Activated T-helper 1 cell treated with anti-CD3 and anti-CD28 coated beads, Interleukin-12 subunit alpha, Interleukin-12 subunit beta, Interleukin-2, Interleukin-4 antibody, amounts not matched to agents 30 ng/mL and 10 ng/mL and 1 ng/mL, durations not matched to agents 14 hours and 24 hours and 36 hours (primary cell): ENCODE measurements at regions not wholly inside any gene's neighbourhood (a gene's known extent, or its start where the extent isn't known, plus 50 kb on each side); places are given as distances from the start of the nearest gene placed in this dataset.
"Not testable (repeated sequence)": the region's sequence is repeated elsewhere in the genome, so short reads cannot be mapped to it uniquely, and the experiment has no call there.

Experiments used
- DNase-seq: peaks from one replicate; pipeline ENCODE4 v3.0.0; 2021; ENCODE audit warnings: low spot score
- H3K27ac Mint-ChIP-seq: one replicate; pipeline ENCODE4 v1.8.0; 2021; ENCODE audit warnings: mild to moderate bottlenecking, mixed read lengths
- H3K27me3 Mint-ChIP-seq: one replicate; pipeline ENCODE4 v1.8.0; 2022; ENCODE audit warnings: mild to moderate bottlenecking, moderate library complexity, mixed read lengths; ENCODE audit not compliant: insufficient read depth
- H3K36me3 Mint-ChIP-seq: one replicate; pipeline ENCODE4 v1.8.0; 2021; ENCODE audit warnings: low read depth, mixed read lengths
- H3K4me1 Mint-ChIP-seq: one replicate; pipeline ENCODE4 v1.8.0; 2021; ENCODE audit warnings: low read depth, mixed read lengths
- H3K4me3 Mint-ChIP-seq: one replicate; pipeline ENCODE4 v1.8.0; 2021; ENCODE audit warnings: mild to moderate bottlenecking, moderate library complexity, mixed read lengths
- H3K9me3 Mint-ChIP-seq: one replicate; pipeline ENCODE4 v1.8.0; 2021; ENCODE audit warnings: mixed read lengths
- intact Hi-C: fragments of 100-400 bp; cut with micrococcal nuclease; formaldehyde crosslinking; loops from one replicate; pipeline ENCODE4 v1.15.1; 2024

- DNase-seq, result no peak
- no peaks in the 10 kb centered on the region for H3K36me3 Mint-ChIP-seq
- H3K9me3 Mint-ChIP-seq, result no peaks in the 10 kb centered on the region
- no peaks in the 10 kb centered on the region for H3K4me1 Mint-ChIP-seq
- no peak overlapping the region for H3K4me3 Mint-ChIP-seq
- H3K27me3 Mint-ChIP-seq, result peaks cover 2% of the 10 kb centered on the region
- no peak overlapping the region for H3K27ac Mint-ChIP-seq
- intact Hi-C loops, result no loop called here
Observed at GRCh38 chr3:13137941-13138832, 65.0 kb upstream of the IQSEC1 start.

DNA sequence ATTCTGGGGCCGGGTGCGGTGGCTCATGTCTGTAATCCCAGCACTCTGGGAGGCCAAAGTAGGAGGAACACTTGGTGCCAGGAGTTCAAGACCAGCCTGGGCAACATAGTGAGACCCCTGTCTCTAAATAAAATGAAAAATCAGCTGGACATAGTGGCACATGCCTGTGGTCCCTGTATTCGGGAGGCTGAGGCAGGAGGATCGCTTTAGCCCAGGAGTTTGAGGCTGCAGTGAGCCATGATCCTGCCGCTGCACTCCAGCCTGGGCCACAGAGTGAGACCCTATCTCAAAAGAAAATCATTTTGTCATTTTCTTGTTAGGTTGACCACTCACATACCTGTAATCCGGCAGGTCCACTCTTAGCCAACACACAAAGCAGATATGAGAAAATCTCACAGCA, 63.6 kb upstream of the IQSEC1 start:
- H3K9me3 Mint-ChIP-seq, H3K4me1 Mint-ChIP-seq, DNase-seq, H3K4me3 Mint-ChIP-seq, H3K36me3 Mint-ChIP-seq, intact Hi-C loops, H3K27ac Mint-ChIP-seq: not testable (repeated sequence)
- peaks cover 10% of the 10 kb centered on the region for H3K27me3 Mint-ChIP-seq

GRCh38 chr3:13136426-13136825, 63.2 kb upstream of the IQSEC1 start:
- DNase-seq, result no peak
- Mint-ChIP-seq H3K4me1 (no peaks in the 10 kb centered on the region), H3K9me3 (no peaks in the 10 kb centered on the region), H3K27ac (no peak overlapping the region), H3K4me3 (no peak overlapping the region), H3K36me3 (no peaks in the 10 kb centered on the region), H3K27me3 (peaks cover 10% of the 10 kb centered on the region)
- intact Hi-C loops, result no loop called here

GRCh38 chr3:13135811-13136321, 62.6 kb upstream of the IQSEC1 start:
- no peaks in the 10 kb centered on the region for H3K4me1 Mint-ChIP-seq
- H3K4me3 Mint-ChIP-seq, result no peak overlapping the region
- no peaks in the 10 kb centered on the region for H3K9me3 Mint-ChIP-seq

GRCh38 chr3:13135251-13135810, 62.1 kb upstream of the IQSEC1 start:
- intact Hi-C loops, result no loop called here
- H3K27ac Mint-ChIP-seq, result no peak overlapping the region

More at GRCh38 chr3:13135811-13136321, 62.6 kb upstream of the IQSEC1 start:
- intact Hi-C loops, result no loop called here
- no peak overlapping the region for H3K27ac Mint-ChIP-seq
- H3K36me3 Mint-ChIP-seq, result no peaks in the 10 kb centered on the region
- peaks cover 10% of the 10 kb centered on the region for H3K27me3 Mint-ChIP-seq
- no peak for DNase-seq

GRCh38 chr3:13134879-13135206, 61.6 kb upstream of the IQSEC1 start:
- no peak overlapping the region for H3K4me3 Mint-ChIP-seq
- H3K27me3 Mint-ChIP-seq, result peaks cover 13% of the 10 kb centered on the region
- H3K27ac Mint-ChIP-seq, result no peak overlapping the region

More at GRCh38 chr3:13135251-13135810, 62.1 kb upstream of the IQSEC1 start:
- no peaks in the 10 kb centered on the region for H3K36me3 Mint-ChIP-seq
- H3K4me1 Mint-ChIP-seq, result no peaks in the 10 kb centered on the region
- H3K9me3 Mint-ChIP-seq, result no peaks in the 10 kb centered on the region
- DNase-seq, result no peak
- no peak overlapping the region for H3K4me3 Mint-ChIP-seq
- H3K27me3 Mint-ChIP-seq, result peaks cover 12% of the 10 kb centered on the region

DNA sequence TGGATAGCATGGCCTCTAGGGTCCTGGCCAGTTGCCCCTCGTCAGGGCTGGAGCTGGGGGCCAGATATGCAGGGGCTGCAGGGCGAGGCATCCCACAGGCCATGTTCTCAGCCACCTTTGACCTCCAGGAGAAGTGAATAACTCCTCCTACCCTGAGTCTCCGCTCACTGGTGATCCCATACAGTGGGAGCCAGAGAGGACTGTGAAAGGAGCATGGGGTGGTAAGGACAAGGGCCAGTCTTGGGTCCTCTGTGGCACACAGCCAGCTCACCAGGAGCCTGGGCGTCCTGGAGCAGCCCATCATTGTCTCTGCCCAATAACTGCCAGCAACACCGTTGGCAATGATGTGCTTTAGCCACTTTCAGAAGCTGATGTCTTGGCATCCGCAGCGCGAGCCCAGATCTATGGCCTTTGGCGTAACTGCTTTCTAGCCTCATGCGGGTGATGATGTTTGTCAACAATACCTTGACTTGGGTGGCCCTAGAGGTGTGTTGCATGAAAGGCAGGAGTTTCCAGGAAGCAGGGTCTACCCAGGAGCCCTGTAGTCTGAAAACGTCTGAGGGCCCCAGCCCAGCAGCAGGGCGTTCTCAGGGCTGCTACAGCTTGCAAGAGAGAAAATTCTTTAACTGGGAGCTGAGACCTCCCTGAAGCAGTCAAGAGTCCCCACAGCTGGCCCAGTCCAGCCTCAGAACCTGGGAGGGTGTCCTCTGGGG, 61.1 kb upstream of the IQSEC1 start:
- Mint-ChIP-seq H3K27me3 (peaks cover 15% of the 10 kb centered on the region), H3K4me1 (no peaks in the 10 kb centered on the region), H3K9me3 (no peaks in the 10 kb centered on the region), H3K4me3 (no peak overlapping the region), H3K36me3 (no peaks in the 10 kb centered on the region), H3K27ac (no peak overlapping the region)
- intact Hi-C loops, result no loop called here
- DNase-seq, result no peak

More at GRCh38 chr3:13134879-13135206, 61.6 kb upstream of the IQSEC1 start:
- Mint-ChIP-seq H3K9me3 (no peaks in the 10 kb centered on the region), H3K4me1 (no peaks in the 10 kb centered on the region), H3K36me3 (no peaks in the 10 kb centered on the region)
- intact Hi-C loops, result no loop called here
- DNase-seq, result no peak

DNA sequence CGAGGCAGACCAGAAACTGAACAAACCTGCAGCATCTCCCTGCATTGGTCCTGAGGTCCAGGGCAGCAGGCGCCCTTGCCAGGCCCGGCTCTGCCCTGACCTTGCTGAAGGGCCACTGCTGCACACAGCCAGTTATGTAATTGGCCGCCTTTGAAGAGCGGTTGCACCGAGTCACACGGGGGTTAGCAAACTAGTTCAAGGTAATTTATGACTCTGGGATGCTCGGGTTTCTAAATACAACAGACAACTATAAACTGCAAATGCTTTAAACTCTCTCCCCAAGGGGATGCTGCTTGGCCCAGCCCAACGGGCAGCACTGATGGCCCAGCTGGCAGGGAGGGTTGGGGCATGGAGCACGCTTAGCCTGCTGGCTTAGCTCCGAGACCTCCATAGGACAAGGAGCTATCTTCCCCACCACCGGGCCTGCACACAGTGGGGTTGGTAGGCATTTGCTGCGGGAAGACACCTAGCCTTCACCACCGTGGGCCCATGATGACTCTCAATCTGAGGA, 60.3 kb upstream of the IQSEC1 start:
- no peak overlapping the region for H3K27ac Mint-ChIP-seq
- H3K36me3 Mint-ChIP-seq, result no peaks in the 10 kb centered on the region
- H3K27me3 Mint-ChIP-seq, result peaks cover 18% of the 10 kb centered on the region
- no peaks in the 10 kb centered on the region for H3K9me3 Mint-ChIP-seq
- intact Hi-C loops, result no loop called here
- no peaks in the 10 kb centered on the region for H3K4me1 Mint-ChIP-seq
- no peak overlapping the region for H3K4me3 Mint-ChIP-seq
- no peak for DNase-seq

GRCh38 chr3:13132731-13133410, 59.6 kb upstream of the IQSEC1 start:
- intact Hi-C loops, result no loop called here
- H3K27ac Mint-ChIP-seq, result no peak overlapping the region
- H3K4me1 Mint-ChIP-seq, result no peaks in the 10 kb centered on the region
- no peaks in the 10 kb centered on the region for H3K36me3 Mint-ChIP-seq
- no peak overlapping the region for H3K4me3 Mint-ChIP-seq
- no peak for DNase-seq
- no peaks in the 10 kb centered on the region for H3K9me3 Mint-ChIP-seq
- peaks cover 18% of the 10 kb centered on the region for H3K27me3 Mint-ChIP-seq

DNA sequence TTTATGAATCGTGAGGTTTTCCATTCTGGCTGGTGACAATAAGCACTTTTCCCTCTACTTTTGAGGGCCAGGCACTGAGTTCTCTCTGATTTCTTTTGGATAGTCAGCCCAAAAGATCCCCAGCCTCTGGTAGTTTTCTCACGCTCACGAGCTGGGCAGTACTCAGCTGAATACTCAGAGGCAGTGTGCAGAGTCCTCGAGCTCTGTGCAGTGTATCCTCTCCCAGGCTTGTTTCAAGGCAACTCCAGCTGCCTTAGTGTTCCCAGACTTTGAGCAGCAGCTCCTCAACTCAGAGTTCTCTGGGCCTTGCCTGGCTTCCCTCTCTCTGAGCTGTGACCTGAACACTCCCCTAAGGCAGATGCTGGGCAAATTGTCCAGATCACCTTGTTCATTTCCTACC, 59.1 kb upstream of the IQSEC1 start:
- Mint-ChIP-seq H3K4me1 (no peaks in the 10 kb centered on the region), H3K27me3 (peaks cover 18% of the 10 kb centered on the region), H3K9me3 (no peaks in the 10 kb centered on the region), H3K27ac (no peak overlapping the region), H3K4me3 (no peak overlapping the region), H3K36me3 (no peaks in the 10 kb centered on the region)
- no peak for DNase-seq
- intact Hi-C loops, result no loop called here

DNA sequence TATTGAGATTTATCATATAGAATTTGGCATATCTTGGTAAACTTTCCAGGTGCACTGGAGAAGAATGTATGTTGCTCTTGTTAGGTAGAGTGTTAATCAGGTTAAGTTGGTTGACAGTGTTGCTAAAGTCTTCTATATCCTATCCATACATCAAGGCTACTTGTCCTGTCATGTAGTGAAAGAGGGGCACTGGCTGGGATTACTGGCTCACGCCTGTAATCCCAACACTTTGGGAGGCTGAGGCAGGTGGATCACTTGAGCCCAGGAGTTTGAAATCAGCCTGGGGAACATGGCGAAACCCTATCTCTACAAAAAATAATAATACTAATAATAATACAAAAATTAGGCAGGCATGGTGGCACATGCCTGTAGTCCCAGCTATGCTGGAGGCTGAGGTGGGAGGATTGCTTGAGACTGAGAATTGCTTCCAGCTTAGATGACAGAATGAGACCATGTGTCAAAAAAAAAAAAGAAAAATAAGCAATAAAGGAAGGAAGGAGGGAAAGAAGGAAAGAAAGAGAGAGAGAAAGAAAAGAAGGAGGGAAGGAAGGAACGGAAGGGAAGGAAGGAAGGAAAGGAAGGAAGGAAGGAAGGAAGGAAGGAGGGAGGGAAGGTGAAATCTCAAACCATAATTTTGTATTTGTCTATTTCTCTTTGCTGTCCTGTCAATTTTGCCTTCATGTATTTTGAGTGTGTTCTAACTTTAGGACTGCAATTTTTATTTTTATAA, 57.4 kb upstream of the IQSEC1 start:
- Mint-ChIP-seq H3K27me3 (peaks cover 18% of the 10 kb centered on the region), H3K27ac (no peak overlapping the region), H3K4me3 (no peak overlapping the region), H3K9me3 (no peaks in the 10 kb centered on the region), H3K4me1 (no peaks in the 10 kb centered on the region), H3K36me3 (no peaks in the 10 kb centered on the region)
- intact Hi-C loops, result no loop called here
- DNase-seq, result no peak
